K562 (cell line): ENCODE measurements at regions not wholly inside any gene's neighbourhood (a gene's known extent, or its start where the extent isn't known, plus 50 kb on each side); places are given as distances from the start of the nearest gene placed in this dataset.

ENCODE experiments used
- ATAC-seq: fragments of 200-7000 bp; cut with Tn5 transposase; 3 replicates; pipeline ENCODE4 v1.9.1; 2020; ENCODE audit warnings: moderate library complexity
- BruUV-seq: library from RNA; stranded (reverse); fragments of 400-500 nt; replicated peaks from 2 replicates; lab custom pipeline; 2021; lab: Mats Ljungman, UMichigan
- CTCF ChIA-PET: fragments of 300-600 bp; formaldehyde crosslinking; extraction: SDS; loops from one replicate; lab custom pipeline; 2021; ENCODE audit warnings: low intra/inter-chr PET ratio; lab: Yijun Ruan, JAX
- POLR2A ChIA-PET: fragments of 300-600, 350-650 bp; sonication (Branson Sonifier 250); formaldehyde crosslinking; extraction: SDS; loops from one replicate; lab custom pipeline; 2021; ENCODE audit warnings: antibody characterized with exemption, inconsistent platforms; lab: Yijun Ruan, JAX
- DNase-seq, 4 experiments: peaks; one replicate each; pipeline versions ENCODE4 v3.0.0 to v3.0.0-alpha.2; 2011 to 2018; ENCODE audit warnings: low spot score in 3 of 4, mixed read lengths in 3 of 4; ENCODE audit errors: extremely low read depth in 1 of 4
- FAIRE-seq: peaks from 2 replicates; lab custom pipeline; 2011; peaks lifted over from hg19 to GRCh38; lab: Jason Lieb, UNC
- H2AFZ ChIP-seq: 2 replicates; pipeline ENCODE4 v1.6.0; 2011; ENCODE audit warnings: low read depth, low read length, control low read depth, inconsistent platforms
- H3K27ac ChIP-seq: fragments of 200-600 bp; 3 replicates; pipeline ENCODE4 v1.8.0; 2011; ENCODE audit warnings: low read depth, mild to moderate bottlenecking, control low read depth, inconsistent platforms, low read length, moderate library complexity, mixed read lengths; ENCODE audit errors: extremely low read depth
- H3K27me3 ChIP-seq, 2 experiments: fragments of 300-600 bp in 1 of 2; 2 replicates in 1 of 2; 3 replicates in 1 of 2; pipeline versions ENCODE4 v1.6.0 to v1.8.0; 2011; ENCODE audit warnings: inconsistent platforms in 2 of 2, low read length in 2 of 2, mild to moderate bottlenecking in 1 of 2, mixed read lengths in 1 of 2, moderate library complexity in 1 of 2; ENCODE audit not compliant: control insufficient read depth in 2 of 2, insufficient read depth in 2 of 2
- H3K36me3 ChIP-seq: fragments of 300-600 bp; 3 replicates; pipeline ENCODE4 v1.8.0; 2011; ENCODE audit warnings: mild to moderate bottlenecking, low read length, inconsistent platforms; ENCODE audit not compliant: control insufficient read depth, insufficient read depth
- H3K4me1 ChIP-seq, 2 experiments: fragments of 200-600 bp in 1 of 2; replicated peaks in 1 of 2; 2 replicates in 1 of 2; 3 replicates in 1 of 2; pipeline versions ENCODE4 v1.5.1 to v1.8.0; 2011; ENCODE audit warnings: inconsistent platforms in 2 of 2, low read length in 2 of 2, mild to moderate bottlenecking in 1 of 2, mixed read lengths in 1 of 2, moderate library complexity in 1 of 2; ENCODE audit not compliant: control insufficient read depth in 2 of 2, insufficient read depth in 2 of 2
- H3K4me2 ChIP-seq: 2 replicates; pipeline ENCODE4 v1.6.1; 2011; ENCODE audit warnings: low read length, control low read depth, inconsistent platforms, mixed read lengths; ENCODE audit not compliant: insufficient read depth
- H3K4me3 ChIP-seq: fragments of 200-600 bp; sonication (generic), shearing (Covaris generic); 2 replicates; pipeline ENCODE4 v1.5.1; 2016; ENCODE audit warnings: control low read depth, inconsistent platforms
- H3K79me2 ChIP-seq: fragments of 200-600 bp; 3 replicates; pipeline ENCODE4 v1.8.0; 2011; ENCODE audit warnings: low read length, inconsistent platforms; ENCODE audit not compliant: control insufficient read depth, insufficient read depth
- H3K9ac ChIP-seq, 2 experiments: 2 replicates each; pipeline versions ENCODE4 v1.6.0 to v1.6.1; 2011; ENCODE audit warnings: low read depth in 2 of 2, low read length in 2 of 2, control low read depth in 1 of 2, inconsistent platforms in 1 of 2, mild to moderate bottlenecking in 1 of 2, mixed read lengths in 1 of 2; ENCODE audit not compliant: insufficient read depth in 1 of 2
- H3K9me1 ChIP-seq: one replicate; pipeline ENCODE4 v1.6.0; 2011; ENCODE audit warnings: inconsistent platforms, mild to moderate bottlenecking, low read length, moderate library complexity; ENCODE audit not compliant: control insufficient read depth, insufficient read depth
- H3K9me3 ChIP-seq: replicated peaks from 2 replicates; pipeline ENCODE4 v1.5.1; 2011; ENCODE audit warnings: low read depth, low read length, inconsistent platforms; ENCODE audit not compliant: control insufficient read depth, insufficient read depth
- H4K20me1 ChIP-seq: replicated peaks from 2 replicates; pipeline ENCODE4 v1.6.1; 2011; ENCODE audit warnings: low read length, inconsistent platforms, mixed read lengths; ENCODE audit not compliant: control insufficient read depth, insufficient read depth
- ESRRA ChIP-seq: fragments of 450-650 bp; IDR thresholded peaks from 2 replicates; pipeline ENCODE4 v1.6.1; 2014; ENCODE audit warnings: low read depth, mild to moderate bottlenecking, moderate library complexity, borderline replicate concordance
- MNT ChIP-seq, 2 experiments: fragments of 450-650 bp; conservative IDR thresholded peaks; 2 replicates each; pipeline ENCODE4 v1.6.1; 2017; ENCODE audit warnings: mild to moderate bottlenecking in 2 of 2, moderate library complexity in 2 of 2
- MYNN ChIP-seq, 2 experiments: sonication (generic); formaldehyde crosslinking in 1 of 2; IDR thresholded peaks; 2 replicates each; pipeline versions ENCODE4 v1.5.0 to v1.6.1; 2016 to 2020; ENCODE audit warnings: antibody characterized with exemption in 1 of 2, missing genetic modification reagents in 1 of 2
- SRSF7 ChIP-seq: fragments of 200-400 bp; formaldehyde crosslinking; optimal IDR thresholded peaks from 2 replicates; pipeline ENCODE3; 2017; ENCODE audit warnings: mild to moderate bottlenecking, low read depth, low read length
- THRA ChIP-seq: fragments of 450-650 bp; IDR thresholded peaks from 2 replicates; pipeline ENCODE4 v1.6.1; 2017; ENCODE audit warnings: mild to moderate bottlenecking, moderate library complexity
- ZNF76 ChIP-seq: fragments of 250-450 bp; sonication (Bioruptor Pico); IDR thresholded peaks from 2 replicates; pipeline ENCODE4 v1.4.0; 2020; ENCODE audit warnings: mild to moderate bottlenecking, moderate library complexity, borderline replicate concordance
- ZNF780A ChIP-seq: fragments of 250-450 bp; sonication (Bioruptor Pico); IDR thresholded peaks from 2 replicates; pipeline ENCODE4 v1.5.0; 2021; ENCODE audit warnings: mild to moderate bottlenecking
- WGBS: fragments of 100-300 bp; shearing (Covaris generic); methylation state at CpG from one replicate; pipeline ENCODE4 v1.1.6; 2016; ENCODE audit warnings: low coverage, mixed read lengths; ENCODE audit not compliant: insufficient coverage; ENCODE audit errors: missing lambda C conversion rate; 5-methylcytosine and 5-hydroxymethylcytosine counted together
- in situ Hi-C: fragments of 300-500 bp; cut with MboI; formaldehyde crosslinking; loops from 4 replicates; pipeline ENCODE4 v1.15.0; 2018; ENCODE audit warnings: inconsistent platforms, mixed read lengths
- intact Hi-C: fragments of 100-400 bp; cut with micrococcal nuclease; formaldehyde crosslinking; loops from 2 replicates; pipeline ENCODE4 v1.14.2; 2022
- TF ChIP-seq, protein P1 (sequence below): fragments of 250-450 bp; sonication (Bioruptor Pico); IDR thresholded peaks from 2 replicates; pipeline ENCODE4 v1.8.0; 2022; ENCODE audit warnings: moderate library complexity, mild to moderate bottlenecking, inconsistent platforms
- TF ChIP-seq, protein P2 (sequence below), 2 experiments: fragments of 150-350 bp in 1 of 2; IDR thresholded peaks; 2 replicates each; pipeline ENCODE4 v1.6.1; 2012 to 2016; ENCODE audit warnings: low read depth in 2 of 2, low read length in 2 of 2, mild to moderate bottlenecking in 1 of 2, moderate library complexity in 1 of 2

DNA sequence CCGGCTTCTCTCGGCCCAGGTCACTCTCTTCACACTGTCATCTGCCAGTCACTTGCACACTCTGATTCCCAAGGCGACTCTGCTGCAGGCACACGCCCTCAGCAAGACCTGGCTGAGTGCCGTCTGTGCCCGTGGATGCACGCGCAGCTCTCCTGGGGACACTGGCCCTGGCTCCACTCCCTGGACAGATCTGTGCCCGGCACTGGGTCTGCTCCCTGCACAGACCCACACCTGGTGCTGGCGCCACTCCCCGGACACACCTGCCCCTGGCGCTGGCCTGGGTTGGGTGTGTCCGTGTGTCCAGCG is 133.2 kb downstream of the DNAJB6 start:
- no TSS peak for BruUV-seq
- 46% methylated on average over 14 of the region's 14 CpGs for WGBS
- ATAC-seq = no peak
- no peak for DNase-seq
- H3K79me2 ChIP-seq = no peaks in the 10 kb centered on the region
- no peaks in the 10 kb centered on the region for H3K9me1 ChIP-seq
- TF ChIP-seq, protein P1, sequence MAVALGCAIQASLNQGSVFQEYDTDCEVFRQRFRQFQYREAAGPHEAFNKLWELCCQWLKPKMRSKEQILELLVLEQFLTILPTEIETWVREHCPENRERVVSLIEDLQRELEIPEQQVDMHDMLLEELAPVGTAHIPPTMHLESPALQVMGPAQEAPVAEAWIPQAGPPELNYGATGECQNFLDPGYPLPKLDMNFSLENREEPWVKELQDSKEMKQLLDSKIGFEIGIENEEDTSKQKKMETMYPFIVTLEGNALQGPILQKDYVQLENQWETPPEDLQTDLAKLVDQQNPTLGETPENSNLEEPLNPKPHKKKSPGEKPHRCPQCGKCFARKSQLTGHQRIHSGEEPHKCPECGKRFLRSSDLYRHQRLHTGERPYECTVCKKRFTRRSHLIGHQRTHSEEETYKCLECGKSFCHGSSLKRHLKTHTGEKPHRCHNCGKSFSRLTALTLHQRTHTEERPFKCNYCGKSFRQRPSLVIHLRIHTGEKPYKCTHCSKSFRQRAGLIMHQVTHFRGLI = no peak
- TF ChIP-seq MNT (conservative IDR thresholded peaks at IDR 0.05) (no peak), ESRRA (no peak), THRA (no peak), SRSF7 (no peak), ZNF76 (CRISPR knock-in tag) (no peak), MYNN (IDR thresholded peaks at IDR 0.05) (no peak), MYNN (CRISPR knock-in tag; IDR thresholded peaks at IDR 0.05) (no peak), ZNF780A (CRISPR knock-in tag) (no peak)
- TF ChIP-seq, protein P2, sequence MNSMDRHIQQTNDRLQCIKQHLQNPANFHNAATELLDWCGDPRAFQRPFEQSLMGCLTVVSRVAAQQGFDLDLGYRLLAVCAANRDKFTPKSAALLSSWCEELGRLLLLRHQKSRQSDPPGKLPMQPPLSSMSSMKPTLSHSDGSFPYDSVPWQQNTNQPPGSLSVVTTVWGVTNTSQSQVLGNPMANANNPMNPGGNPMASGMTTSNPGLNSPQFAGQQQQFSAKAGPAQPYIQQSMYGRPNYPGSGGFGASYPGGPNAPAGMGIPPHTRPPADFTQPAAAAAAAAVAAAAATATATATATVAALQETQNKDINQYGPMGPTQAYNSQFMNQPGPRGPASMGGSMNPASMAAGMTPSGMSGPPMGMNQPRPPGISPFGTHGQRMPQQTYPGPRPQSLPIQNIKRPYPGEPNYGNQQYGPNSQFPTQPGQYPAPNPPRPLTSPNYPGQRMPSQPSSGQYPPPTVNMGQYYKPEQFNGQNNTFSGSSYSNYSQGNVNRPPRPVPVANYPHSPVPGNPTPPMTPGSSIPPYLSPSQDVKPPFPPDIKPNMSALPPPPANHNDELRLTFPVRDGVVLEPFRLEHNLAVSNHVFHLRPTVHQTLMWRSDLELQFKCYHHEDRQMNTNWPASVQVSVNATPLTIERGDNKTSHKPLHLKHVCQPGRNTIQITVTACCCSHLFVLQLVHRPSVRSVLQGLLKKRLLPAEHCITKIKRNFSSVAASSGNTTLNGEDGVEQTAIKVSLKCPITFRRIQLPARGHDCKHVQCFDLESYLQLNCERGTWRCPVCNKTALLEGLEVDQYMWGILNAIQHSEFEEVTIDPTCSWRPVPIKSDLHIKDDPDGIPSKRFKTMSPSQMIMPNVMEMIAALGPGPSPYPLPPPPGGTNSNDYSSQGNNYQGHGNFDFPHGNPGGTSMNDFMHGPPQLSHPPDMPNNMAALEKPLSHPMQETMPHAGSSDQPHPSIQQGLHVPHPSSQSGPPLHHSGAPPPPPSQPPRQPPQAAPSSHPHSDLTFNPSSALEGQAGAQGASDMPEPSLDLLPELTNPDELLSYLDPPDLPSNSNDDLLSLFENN (IDR thresholded peaks at IDR 0.05; ENCODE audit: low read depth in 2 of 2, low read length in 2 of 2) = no peak
- peaks cover 0 to 28% of the 10 kb centered on the region in 2 experiments; a peak in 3 of 5 replicates for H3K4me1 ChIP-seq
- H3K4me2 ChIP-seq = no peak overlapping the region
- no peak for FAIRE-seq
- intact Hi-C loops = loop anchor here (5.0 kb wide), 1 partner anchor 38 kb away; no protein-coding TSS in a partner anchor
- H3K36me3 ChIP-seq = no peaks in the 10 kb centered on the region
- ChIA-PET POLR2A (no interaction called here), CTCF (no interaction called here)
- H4K20me1 ChIP-seq = peaks cover 13% of the 10 kb centered on the region
- H3K4me3 ChIP-seq = no peak overlapping the region
- H3K9ac ChIP-seq = no peak overlapping the region
- in situ Hi-C loops = no loop called here
- H3K27ac ChIP-seq = no peak overlapping the region
- H3K9me3 ChIP-seq = 0 out of 2 replicates have a peak, but pooled peaks cover 3% of the 10 kb centered on the region
- no peak overlapping the region for H2AFZ ChIP-seq
- H3K27me3 ChIP-seq = peaks cover 44 to 51% of the 10 kb centered on the region in 2 experiments
